ENCODE measurements at regions not wholly inside any gene's neighbourhood (a gene's known extent, or its start where the extent isn't known, plus 50 kb on each side); places are given as distances from the start of the nearest gene placed in this dataset.
"Not testable (repeated sequence)": the region's sequence is repeated elsewhere in the genome, so short reads cannot be mapped to it uniquely, and the experiment has no call there.

- in situ Hi-C loops (cut with MboI; ENCODE audit: low pct_unique_long_range_greater_than_20kb in 2 of 9, low sequenced_read_pairs in 9 of 9, unreplicated experiment in 9 of 9) = loop anchor here in 1 of 9 experiments (25.0 kb wide), 1 partner anchor 172 kb away; no protein-coding TSS in a partner anchor
Observed at GRCh38 chr16:14015461-14015860, 55.7 kb upstream of the MRTFB start.

GRCh38 chr16:14015948-14016347 lies 55.2 kb upstream of the MRTFB start:
- in situ Hi-C loops (cut with MboI; ENCODE audit: low pct_unique_long_range_greater_than_20kb in 2 of 9, low sequenced_read_pairs in 9 of 9, unreplicated experiment in 9 of 9) = loop anchor here in 1 of 9 experiments (25.0 kb wide), 1 partner anchor 171 kb away; no protein-coding TSS in a partner anchor
- Histone ChIP-seq H3K4me1 (replicated peaks in 1 of 2) (peaks cover 11 to 14% of the 10 kb centered on the region in 2 donors), H3K4me3 (no peak overlapping the region), H3K27ac (no peak overlapping the region)
- peak in 3 of 8 experiments; percentile 19 to 73 (median 72) for ATAC-seq (replicated peaks in 6 of 8)
- 6 to 86% (median 61%) methylated on average over 1 to 2 of the region's 2 CpGs; no CpG with 5 or more reads in 2 of the 10 experiments for WGBS, 10 experiments

More at GRCh38 chr16:14015461-14015860, 55.7 kb upstream of the MRTFB start:
- 10 to 100% (median 89%) methylated on average over 1 to 8 of the region's 11 CpGs; no CpG with 5 or more reads in 3 of the 10 experiments for WGBS, 10 experiments
- no peak overlapping the region for H3K27ac ChIP-seq
- peaks cover 11 to 14% of the 10 kb centered on the region in 2 donors for H3K4me1 ChIP-seq (replicated peaks in 1 of 2)
- H3K4me3 ChIP-seq = no peak overlapping the region
- ATAC-seq (replicated peaks in 6 of 8) = no peak

- in situ Hi-C loops (cut with MboI; ENCODE audit: low pct_unique_long_range_greater_than_20kb in 2 of 9, low sequenced_read_pairs in 9 of 9, unreplicated experiment in 9 of 9) = loop anchor here in 1 of 9 experiments (25.0 kb wide), 1 partner anchor 171 kb away; no protein-coding TSS in a partner anchor
- ATAC-seq (replicated peaks in 6 of 8); H3K4me3 ChIP-seq; H3K27ac ChIP-seq: not testable (repeated sequence)
- peaks cover 11 to 14% of the 10 kb centered on the region in 2 donors for H3K4me1 ChIP-seq (replicated peaks in 1 of 2)
- WGBS, 10 experiments = 20 to 100% (median 92%) methylated on average over 1 to 11 of the region's 15 CpGs; no CpG with 5 or more reads in 2 of the 10 experiments
Observed at GRCh38 chr16:14016362-14016761, 54.8 kb upstream of the MRTFB start.

GRCh38 chr16:14017886-14018285 lies 53.2 kb upstream of the MRTFB start:
- H3K4me3 ChIP-seq = no peak overlapping the region
- 67 to 100% (median 100%) methylated on average over 1 to 2 of the region's 2 CpGs; no CpG with 5 or more reads in 3 of the 10 experiments for WGBS, 10 experiments
- in situ Hi-C loops (cut with MboI; ENCODE audit: low pct_unique_long_range_greater_than_20kb in 2 of 9, low sequenced_read_pairs in 9 of 9, unreplicated experiment in 9 of 9) = loop anchor here in 1 of 9 experiments (25.0 kb wide), 1 partner anchor 169 kb away; no protein-coding TSS in a partner anchor
- peaks cover 10 to 11% of the 10 kb centered on the region in 2 donors for H3K4me1 ChIP-seq (replicated peaks in 1 of 2)
- H3K27ac ChIP-seq = no peak overlapping the region
- no peak for ATAC-seq (replicated peaks in 6 of 8)

DNA sequence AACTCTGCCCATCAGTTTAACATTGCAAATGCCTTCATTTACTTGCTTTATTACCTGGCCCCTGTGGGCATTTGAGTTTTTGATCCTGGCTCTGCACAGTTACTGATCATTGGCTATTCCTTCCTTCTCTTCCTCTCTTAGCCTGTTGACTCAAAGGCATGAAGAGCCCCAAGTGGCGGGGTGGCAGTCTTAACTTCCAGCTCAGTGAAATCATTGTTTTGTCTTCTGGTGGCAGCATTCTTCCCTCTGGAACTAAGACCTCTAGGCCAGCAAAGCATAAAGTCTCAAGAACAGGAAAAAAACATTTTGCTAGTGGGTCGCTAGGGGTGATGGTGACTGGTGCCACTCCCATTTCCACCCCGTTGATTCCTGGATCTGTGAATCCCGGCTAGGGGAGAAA lies 52.3 kb upstream of the MRTFB start:
- Histone ChIP-seq H3K27ac (no peak overlapping the region), H3K4me3 (no peak overlapping the region), H3K4me1 (replicated peaks in 1 of 2) (peaks cover under 1% of the 10 kb centered on the region in 2 donors)
- in situ Hi-C loops (cut with MboI; ENCODE audit: low pct_unique_long_range_greater_than_20kb in 2 of 9, low sequenced_read_pairs in 9 of 9, unreplicated experiment in 9 of 9) = loop anchor here in 1 of 9 experiments (25.0 kb wide), 1 partner anchor 168 kb away; no protein-coding TSS in a partner anchor
- WGBS, 10 experiments = 34 to 100% (median 72%) methylated on average over 1 to 4 of the region's 4 CpGs; no CpG with 5 or more reads in 3 of the 10 experiments
- ATAC-seq (replicated peaks in 6 of 8) = peak in 2 of 8 experiments; percentile 8 to 27

- H3K4me1 ChIP-seq (replicated peaks in 1 of 2) = no peaks in the 10 kb centered on the region
- H3K4me3 ChIP-seq = no peak overlapping the region
- 71 to 100% (median 90%) methylated on average over 1 to 2 of the region's 2 CpGs; no CpG with 5 or more reads in 1 of the 10 experiments for WGBS, 10 experiments
- no peak overlapping the region for H3K27ac ChIP-seq
- in situ Hi-C loops (cut with MboI; ENCODE audit: low pct_unique_long_range_greater_than_20kb in 2 of 9, low sequenced_read_pairs in 9 of 9, unreplicated experiment in 9 of 9) = loop anchor here in 1 of 9 experiments (25.0 kb wide), 1 partner anchor 167 kb away; no protein-coding TSS in a partner anchor
- ATAC-seq (replicated peaks in 6 of 8) = no peak
Observed at GRCh38 chr16:14020141-14020540, 51.0 kb upstream of the MRTFB start.

All from motor neuron (in vitro differentiated cells).